Pancreas (tissue), 10 donors: ENCODE measurements at regions not wholly inside any gene's neighbourhood (a gene's known extent, or its start where the extent isn't known, plus 50 kb on each side); places are given as distances from the start of the nearest gene placed in this dataset.

Experiments used
- ATAC-seq, 4 donors: fragments of 200-7000 bp; cut with Tn5 transposase; one replicate each; pipeline versions ENCODE4 v1.8.0 to v1.9.1; 2020; ENCODE audit warnings: mild to moderate bottlenecking in 4 of 4, moderate library complexity in 4 of 4
- DNase-seq, 6 donors: peaks; one replicate each; pipeline ENCODE4 v3.0.0-alpha.2; 2020
- FAIRE-seq: peaks from 2 replicates; lab custom pipeline; 2012; peaks lifted over from hg19 to GRCh38; lab: Jason Lieb, UNC
- H3K27ac ChIP-seq, 4 donors: fragments of 200-600 bp; sonication (generic); 1 replicate in 3 of 4; 2 replicates in 1 of 4; pipeline versions ENCODE4 v1.5.0 to v1.8.0; 2020
- H3K27me3 ChIP-seq, 4 donors: fragments of 200-600 bp; one replicate each; pipeline ENCODE4 v1.8.0; 2021
- H3K36me3 ChIP-seq, 3 donors: fragments of 200-600 bp; sonication (generic) in 1 of 3; one replicate each; pipeline versions ENCODE4 v1.5.0 to v1.8.0; 2020 to 2021
- H3K4me1 ChIP-seq, 3 donors: fragments of 200-600 bp; one replicate each; pipeline ENCODE4 v1.8.0; 2021
- H3K4me3 ChIP-seq, 4 donors: fragments of 200-600 bp; sonication (generic) in 2 of 4; one replicate each; pipeline versions ENCODE4 v1.5.0 to v1.8.0; 2020 to 2021
- H3K9me3 ChIP-seq, 4 donors: fragments of 200-600 bp; one replicate each; pipeline ENCODE4 v1.8.0; 2021
- WGBS, 2 donors: extraction: QIAGEN DNeasy Blood & Tissue Kit; methylation state at CpG; one replicate each; pipeline ENCODE4 v1.1.7; 2013; 5-methylcytosine and 5-hydroxymethylcytosine counted together
- intact Hi-C, 3 donors: fragments of 100-400 bp; cut with DNase I; formaldehyde crosslinking; loops; one replicate each; pipeline versions ENCODE4 v1.11.1 to v1.14.2; 2022
- TF ChIP-seq, protein P1 (sequence below), 4 donors: fragments of 200-600 bp; sonication (generic) in 3 of 4; IDR thresholded peaks; one replicate each; pipeline versions ENCODE4 v1.5.0 to v1.8.0; 2021; ENCODE audit warnings: antibody characterized with exemption in 4 of 4
- donor health status: healthy with polysubstance abuse.
- donor health status: DM: no; HTN: no; CAD: no; lungs with moderate emphysema.
- donor health status: DM: no; HTN: no; CAD: no.
- donor health status: control.
- donor health status: control.
- donor health status: Bipolar disorder and iron deficiency.
- donor health status: DM: yes; HTN: yes; CAD: no.
- donor health status: DM: no; HTN: no; CAD: no.
- donor health status: DM: no; HTN: no; CAD: no.
- donor health status: DM: yes; HTN: yes; CAD: no.

DNA sequence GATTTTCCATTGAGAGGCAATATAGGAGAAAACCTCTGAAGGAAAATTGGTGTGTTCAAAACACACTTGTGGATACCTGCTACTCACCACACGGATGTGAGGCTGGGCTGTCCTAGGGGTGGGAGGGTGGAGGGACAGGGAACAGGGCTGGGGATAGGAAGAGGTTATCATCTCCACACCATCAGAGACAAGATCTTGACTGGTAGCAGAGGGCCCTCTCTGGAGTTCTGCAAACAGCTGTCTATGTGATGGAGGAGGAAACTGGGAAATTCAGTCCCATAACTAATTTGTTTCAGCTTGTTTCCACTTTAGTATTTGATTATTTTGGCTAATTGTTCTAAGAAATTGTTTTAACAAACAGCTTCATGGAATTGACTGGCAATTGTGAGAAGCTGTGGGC, 91.6 kb upstream of the FSTL4 start:
- 77 to 81% methylated on average over 1 of the region's 1 CpG for WGBS, 2 donors
- H3K4me1 ChIP-seq: no peaks in the 10 kb centered on the region
- no peak overlapping the region for H3K4me3 ChIP-seq
- intact Hi-C loops: no loop called here
- H3K36me3 ChIP-seq: no peaks in the 10 kb centered on the region
- TF ChIP-seq, protein P1, sequence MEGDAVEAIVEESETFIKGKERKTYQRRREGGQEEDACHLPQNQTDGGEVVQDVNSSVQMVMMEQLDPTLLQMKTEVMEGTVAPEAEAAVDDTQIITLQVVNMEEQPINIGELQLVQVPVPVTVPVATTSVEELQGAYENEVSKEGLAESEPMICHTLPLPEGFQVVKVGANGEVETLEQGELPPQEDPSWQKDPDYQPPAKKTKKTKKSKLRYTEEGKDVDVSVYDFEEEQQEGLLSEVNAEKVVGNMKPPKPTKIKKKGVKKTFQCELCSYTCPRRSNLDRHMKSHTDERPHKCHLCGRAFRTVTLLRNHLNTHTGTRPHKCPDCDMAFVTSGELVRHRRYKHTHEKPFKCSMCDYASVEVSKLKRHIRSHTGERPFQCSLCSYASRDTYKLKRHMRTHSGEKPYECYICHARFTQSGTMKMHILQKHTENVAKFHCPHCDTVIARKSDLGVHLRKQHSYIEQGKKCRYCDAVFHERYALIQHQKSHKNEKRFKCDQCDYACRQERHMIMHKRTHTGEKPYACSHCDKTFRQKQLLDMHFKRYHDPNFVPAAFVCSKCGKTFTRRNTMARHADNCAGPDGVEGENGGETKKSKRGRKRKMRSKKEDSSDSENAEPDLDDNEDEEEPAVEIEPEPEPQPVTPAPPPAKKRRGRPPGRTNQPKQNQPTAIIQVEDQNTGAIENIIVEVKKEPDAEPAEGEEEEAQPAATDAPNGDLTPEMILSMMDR (IDR thresholded peaks at IDR 0.05): no peak
- H3K27ac ChIP-seq: no peak overlapping the region
- no peaks in the 10 kb centered on the region for H3K9me3 ChIP-seq
- DNase-seq (no peak), FAIRE-seq (no peak), ATAC-seq (no peak)
- H3K27me3 ChIP-seq: no peaks in the 10 kb centered on the region

DNA sequence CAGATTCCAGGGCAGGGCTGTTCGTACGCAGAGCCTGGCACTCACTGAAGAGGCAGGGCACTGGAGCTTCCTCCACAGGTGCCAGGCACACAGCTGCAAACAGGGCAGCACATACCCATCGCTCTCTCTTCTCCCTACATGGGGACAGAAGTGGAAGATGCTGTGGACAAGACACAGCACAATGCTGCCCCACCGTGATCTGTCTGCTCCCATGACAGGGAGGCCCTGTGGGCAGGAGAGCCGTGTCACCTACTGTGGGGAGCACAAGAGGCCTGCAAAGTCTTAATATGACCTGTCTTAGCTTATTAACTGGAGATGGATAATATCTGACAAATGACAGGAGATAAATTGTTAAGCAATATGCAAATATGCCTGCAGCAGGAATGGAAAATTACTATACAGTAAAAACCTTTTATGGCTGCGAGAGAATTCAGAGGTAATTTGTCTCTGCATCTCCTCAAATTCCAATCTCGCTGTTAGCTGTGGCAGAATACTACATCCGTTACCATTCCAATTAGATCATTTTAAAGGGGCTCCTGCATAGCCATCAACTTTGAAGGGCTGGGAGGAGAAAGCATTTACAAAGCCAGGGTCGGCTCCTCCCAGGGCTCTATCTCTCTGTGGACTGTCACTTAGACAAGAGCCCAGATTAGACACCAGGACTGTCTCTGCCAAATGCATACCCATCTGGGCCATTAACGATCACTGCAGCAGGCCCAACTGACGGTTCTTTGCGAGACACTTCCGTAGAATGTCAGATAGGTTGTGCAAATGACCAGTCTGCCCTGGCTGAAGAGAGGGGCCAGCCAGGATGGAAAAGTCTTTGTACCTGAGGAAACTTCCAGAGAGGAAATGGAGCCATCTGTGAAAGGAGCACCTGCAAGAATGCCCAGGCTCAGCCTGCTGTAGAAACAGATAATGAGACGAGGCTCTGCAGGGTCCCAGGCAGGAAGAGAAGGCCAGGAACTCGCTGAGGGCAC, 90.7 kb upstream of the FSTL4 start:
- TF ChIP-seq, protein P1 (IDR thresholded peaks at IDR 0.05): no peak
- Histone ChIP-seq H3K27me3 (no peaks in the 10 kb centered on the region), H3K4me3 (no peak overlapping the region), H3K27ac (no peak overlapping the region), H3K9me3 (no peaks in the 10 kb centered on the region), H3K4me1 (no peaks in the 10 kb centered on the region), H3K36me3 (no peaks in the 10 kb centered on the region)
- ATAC-seq (no peak), DNase-seq (no peak), FAIRE-seq (no peak)
- WGBS, 2 donors: 77 to 79% methylated on average over 15 of the region's 15 CpGs
- intact Hi-C loops: no loop called here

DNA sequence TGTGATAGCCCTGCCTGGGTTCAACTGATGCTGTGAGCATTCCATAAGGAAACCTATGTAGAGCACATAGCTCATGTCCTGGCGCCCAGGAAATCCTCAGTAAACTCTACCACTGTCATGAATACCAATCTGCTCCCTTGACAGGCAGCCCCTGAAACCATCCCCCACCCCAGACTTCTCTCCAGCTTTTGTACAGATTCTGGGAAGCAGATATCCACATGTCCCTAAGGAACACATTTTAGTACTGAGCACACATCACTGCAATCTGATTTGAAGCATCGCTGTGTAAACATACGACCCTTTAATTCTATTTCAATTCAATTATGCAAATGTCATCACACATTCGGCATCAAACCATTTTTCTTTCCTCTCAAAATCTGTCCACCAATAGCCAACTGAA, 89.5 kb upstream of the FSTL4 start:
- TF ChIP-seq, protein P1 (IDR thresholded peaks at IDR 0.05): no peak

DNA sequence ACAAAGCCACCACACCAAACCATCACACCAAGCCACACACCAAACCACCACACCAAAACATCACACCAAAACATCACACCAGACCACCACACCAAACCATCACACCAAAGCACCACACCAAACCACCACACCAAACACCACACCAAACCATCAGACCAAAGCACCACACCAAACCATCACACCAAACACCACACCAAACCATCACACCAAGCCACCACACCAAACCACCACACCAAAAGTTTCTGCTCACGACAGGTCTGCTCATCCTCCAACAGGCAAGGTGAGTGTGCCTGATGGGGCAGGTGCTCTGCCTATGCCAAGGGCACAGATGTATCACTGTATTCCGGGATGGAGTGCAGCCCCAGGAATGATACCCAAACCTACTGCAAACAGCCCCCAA, 87.9 kb upstream of the FSTL4 start:
- intact Hi-C loops: no loop called here
- ATAC-seq (no peak), DNase-seq (no peak), FAIRE-seq (no peak)
- no peak overlapping the region for H3K4me3 ChIP-seq
- H3K27ac ChIP-seq: no peak overlapping the region
- no peaks in the 10 kb centered on the region for H3K27me3 ChIP-seq
- no peaks in the 10 kb centered on the region for H3K9me3 ChIP-seq
- H3K36me3 ChIP-seq: no peaks in the 10 kb centered on the region
- WGBS, 2 donors: 59 to 95% methylated on average over 2 of the region's 2 CpGs
- no peaks in the 10 kb centered on the region for H3K4me1 ChIP-seq
- TF ChIP-seq, protein P1 (IDR thresholded peaks at IDR 0.05): no peak

More for the DNA sequence above, 89.5 kb upstream of the FSTL4 start:
- ATAC-seq: no peak
- DNase-seq: no peak
- H3K36me3 ChIP-seq: no peaks in the 10 kb centered on the region
- no peaks in the 10 kb centered on the region for H3K27me3 ChIP-seq
- no peaks in the 10 kb centered on the region for H3K9me3 ChIP-seq
- 74 to 81% methylated on average over 4 of the region's 4 CpGs for WGBS, 2 donors
- no peak for FAIRE-seq
- no peak overlapping the region for H3K4me3 ChIP-seq
- intact Hi-C loops: no loop called here
- H3K4me1 ChIP-seq: no peaks in the 10 kb centered on the region
- H3K27ac ChIP-seq: no peak overlapping the region
